HG03025 (cell line): ENCODE measurements at regions not wholly inside any gene's neighbourhood (a gene's known extent, or its start where the extent isn't known, plus 50 kb on each side); places are given as distances from the start of the nearest gene placed in this dataset.
"Not testable (repeated sequence)": the region's sequence is repeated elsewhere in the genome, so short reads cannot be mapped to it uniquely, and the experiment has no call there.

Experiments used
- ATAC-seq: cut with Tn5 transposase; IDR thresholded peaks from one replicate; pipeline ENCODE4 v1.9.1; 2021; ENCODE audit warnings: mild to moderate bottlenecking, moderate library complexity; ENCODE audit not compliant: unreplicated experiment, low FRiP score

- no peak for ATAC-seq
Observed at GRCh38 chr12:124159655-124160054, 135.2 kb upstream of the RFLNA start.

- no peak for ATAC-seq
Observed at GRCh38 chr12:124160097-124160756, 134.7 kb upstream of the RFLNA start.

GRCh38 chr12:124161402-124161801 is 133.5 kb upstream of the RFLNA start:
- not testable (repeated sequence) for ATAC-seq

GRCh38 chr12:124162151-124163110 is 132.5 kb upstream of the RFLNA start:
- ATAC-seq = no peak

- no peak for ATAC-seq
Observed at GRCh38 chr12:124165695-124166094, 129.2 kb upstream of the RFLNA start.

- no peak for ATAC-seq
Observed at GRCh38 chr12:124167141-124167540, 127.8 kb upstream of the RFLNA start.

GRCh38 chr12:124168016-124168786 is 126.7 kb upstream of the RFLNA start:
- ATAC-seq = no peak

GRCh38 chr12:124169577-124170284 is 125.2 kb upstream of the RFLNA start:
- ATAC-seq = no peak

GRCh38 chr12:124170760-124171159 is 124.1 kb upstream of the RFLNA start:
- ATAC-seq = no peak

- ATAC-seq = no peak
Observed at GRCh38 chr12:124171231-124171979, 123.5 kb upstream of the RFLNA start.

GRCh38 chr12:124172636-124173035 is 122.3 kb upstream of the RFLNA start:
- no peak for ATAC-seq

- ATAC-seq = no peak
Observed at GRCh38 chr12:124173692-124174091, 121.2 kb upstream of the RFLNA start.

- no peak for ATAC-seq
Observed at GRCh38 chr12:124174451-124175348, 120.2 kb upstream of the RFLNA start.

- no peak for ATAC-seq
Observed at GRCh38 chr12:124175704-124176103, 119.2 kb upstream of the RFLNA start.

- no peak for ATAC-seq
Observed at GRCh38 chr12:124177276-124177950, 117.5 kb upstream of the RFLNA start.

GRCh38 chr12:124177951-124178316 is 117.0 kb upstream of the RFLNA start:
- ATAC-seq = no peak

GRCh38 chr12:124179936-124180607 is 114.8 kb upstream of the RFLNA start:
- no peak for ATAC-seq

GRCh38 chr12:124183172-124183571 is 111.7 kb upstream of the RFLNA start:
- ATAC-seq = no peak
